ENCODE measurements at regions not wholly inside any gene's neighbourhood (a gene's known extent, or its start where the extent isn't known, plus 50 kb on each side); places are given as distances from the start of the nearest gene placed in this dataset.

- TF ChIP-seq CTCF (IDR thresholded peaks at IDR 0.05): no peak
- TF ChIP-seq POLR2A (IDR thresholded peaks at IDR 0.05): no peak
- no peak for TF ChIP-seq POLR2AphosphoS5 (IDR thresholded peaks at IDR 0.05)
- TF ChIP-seq EP300 (IDR thresholded peaks at IDR 0.05): no peak
Measured at GRCh38 chr1:60273185-60273584, 199.6 kb upstream of the C1orf87 start.
